Activated CD4-positive, alpha-beta T cell treated with anti-CD3 and anti-CD28 coated beads for 36 hours (primary cell): ENCODE measurements at regions not wholly inside any gene's neighbourhood (a gene's known extent, or its start where the extent isn't known, plus 50 kb on each side); places are given as distances from the start of the nearest gene placed in this dataset.

Experiments used
- ATAC-seq: fragments of 200-7000 bp; cut with Tn5 transposase; one replicate; pipeline ENCODE4 v1.10.0; 2021; ENCODE audit warnings: mild to moderate bottlenecking, moderate library complexity
- CTCF ChIA-PET: fragments of 350-600 bp; sonication (Branson Sonifier 250); formaldehyde crosslinking; loops from one replicate; lab custom pipeline; 2021; ENCODE audit warnings: antibody characterized with exemption; lab: Charles Lee
- POLR2A ChIA-PET: fragments of 350-600 bp; sonication (Branson Sonifier 250); formaldehyde crosslinking; loops from one replicate; lab custom pipeline; 2021; ENCODE audit warnings: antibody characterized with exemption, inconsistent platforms; lab: Charles Lee
- DNase-seq: peaks from one replicate; pipeline ENCODE4 v3.0.0-alpha.2; 2020
- H3K27ac Mint-ChIP-seq: one replicate; pipeline ENCODE4 v1.8.0; 2021; ENCODE audit warnings: mixed read lengths
- H3K27me3 Mint-ChIP-seq: one replicate; pipeline ENCODE4 v1.8.0; 2021; ENCODE audit warnings: mixed read lengths
- H3K36me3 Mint-ChIP-seq: one replicate; pipeline ENCODE4 v1.8.0; 2021; ENCODE audit warnings: low read depth, mixed read lengths
- H3K4me1 Mint-ChIP-seq: one replicate; pipeline ENCODE4 v1.8.0; 2021; ENCODE audit warnings: mixed read lengths
- H3K4me3 Mint-ChIP-seq: one replicate; pipeline ENCODE4 v1.8.0; 2021; ENCODE audit warnings: mild to moderate bottlenecking, moderate library complexity, mixed read lengths
- H3K9me3 Mint-ChIP-seq: one replicate; pipeline ENCODE4 v1.8.0; 2021; ENCODE audit warnings: low read depth, mixed read lengths
- intact Hi-C, 2 experiments: fragments of 100-400 bp; cut with DNase I in 1 of 2; cut with micrococcal nuclease in 1 of 2; formaldehyde crosslinking; loops; one replicate each; pipeline versions ENCODE4 v1.14.2 to v1.15.1; 2022 to 2024; cut with DNase I, micrococcal nuclease

- Mint-ChIP-seq H3K4me3 (no peak overlapping the region), H3K4me1 (peaks cover 22% of the 10 kb centered on the region), H3K27me3 (no peaks in the 10 kb centered on the region), H3K27ac (no peak overlapping the region), H3K9me3 (peaks cover 3% of the 10 kb centered on the region), H3K36me3 (no peaks in the 10 kb centered on the region)
- DNase-seq (no peak), ATAC-seq (no peak)
- intact Hi-C loops, result no loop called here
- CTCF ChIA-PET, result interaction anchor here (0.8 to 1.5 kb wide), 2 partner anchors 8 to 303 kb away, joined by 3 to 5 read pairs; no protein-coding TSS in a partner anchor
- POLR2A ChIA-PET, result no interaction called here
Measured at GRCh38 chr13:40379196-40379595, 287.2 kb downstream of the FOXO1 start.

GRCh38 chr13:40379794-40380578 is 286.5 kb downstream of the FOXO1 start:
- H3K36me3 Mint-ChIP-seq, result no peaks in the 10 kb centered on the region
- H3K27ac Mint-ChIP-seq, result no peak overlapping the region
- DNase-seq (no peak), ATAC-seq (no peak)
- POLR2A ChIA-PET, result no interaction called here
- intact Hi-C loops, result no loop called here
- H3K9me3 Mint-ChIP-seq, result peaks cover 3% of the 10 kb centered on the region
- no peaks in the 10 kb centered on the region for H3K27me3 Mint-ChIP-seq
- no peak overlapping the region for H3K4me3 Mint-ChIP-seq
- CTCF ChIA-PET, result interaction anchor here (0.8 to 1.5 kb wide), 2 partner anchors 9 to 303 kb away, joined by 3 to 5 read pairs; no protein-coding TSS in a partner anchor
- peaks cover 25% of the 10 kb centered on the region for H3K4me1 Mint-ChIP-seq

GRCh38 chr13:40381935-40382764 is 284.3 kb downstream of the FOXO1 start:
- POLR2A ChIA-PET, result no interaction called here
- Mint-ChIP-seq H3K36me3 (no peaks in the 10 kb centered on the region), H3K27ac (no peak overlapping the region), H3K4me3 (no peak overlapping the region), H3K9me3 (peaks cover 3% of the 10 kb centered on the region), H3K4me1 (peaks cover 34% of the 10 kb centered on the region), H3K27me3 (no peaks in the 10 kb centered on the region)
- CTCF ChIA-PET, result no interaction called here
- ATAC-seq (no peak), DNase-seq (no peak)
- intact Hi-C loops, result no loop called here

GRCh38 chr13:40383132-40383531 is 283.3 kb downstream of the FOXO1 start:
- H3K4me3 Mint-ChIP-seq, result no peak overlapping the region
- ChIA-PET POLR2A (no interaction called here), CTCF (interaction anchor here (0.6 to 1.0 kb wide), 3 partner anchors 37 to 223 kb away, joined by 3 read pairs; no protein-coding TSS in a partner anchor)

GRCh38 chr13:40383885-40384284 is 282.6 kb downstream of the FOXO1 start:
- H3K27me3 Mint-ChIP-seq, result no peaks in the 10 kb centered on the region
- H3K36me3 Mint-ChIP-seq, result peaks cover 7% of the 10 kb centered on the region
- DNase-seq (no peak), ATAC-seq (no peak)
- intact Hi-C loops, result no loop called here
- ChIA-PET CTCF (interaction anchor here (0.7 to 1.0 kb wide), 2 partner anchors 38 to 114 kb away, joined by 3 read pairs; no protein-coding TSS in a partner anchor), POLR2A (no interaction called here)
- H3K4me1 Mint-ChIP-seq, result peaks cover 34% of the 10 kb centered on the region
- peaks cover 5% of the 10 kb centered on the region for H3K9me3 Mint-ChIP-seq
- no peak overlapping the region for H3K27ac Mint-ChIP-seq
- H3K4me3 Mint-ChIP-seq, result no peak overlapping the region

More at GRCh38 chr13:40383132-40383531, 283.3 kb downstream of the FOXO1 start:
- Mint-ChIP-seq H3K27ac (no peak overlapping the region), H3K36me3 (peaks cover 5% of the 10 kb centered on the region), H3K4me1 (peaks cover 33% of the 10 kb centered on the region), H3K27me3 (no peaks in the 10 kb centered on the region), H3K9me3 (peaks cover 8% of the 10 kb centered on the region)
- DNase-seq (no peak), ATAC-seq (no peak)
- intact Hi-C loops, result no loop called here

GRCh38 chr13:40384976-40385857 is 281.2 kb downstream of the FOXO1 start:
- DNase-seq (no peak), ATAC-seq (no peak)
- Mint-ChIP-seq H3K36me3 (peaks cover 7% of the 10 kb centered on the region), H3K27me3 (no peaks in the 10 kb centered on the region), H3K9me3 (peaks cover 5% of the 10 kb centered on the region), H3K4me3 (no peak overlapping the region), H3K27ac (no peak overlapping the region), H3K4me1 (peaks cover 38% of the 10 kb centered on the region)
- POLR2A ChIA-PET, result no interaction called here
- CTCF ChIA-PET, result interaction anchor here (0.7 kb wide), 1 partner anchor 123 kb away, joined by 3 read pairs; no protein-coding TSS in a partner anchor
- intact Hi-C loops, result loop anchor here (5.0 kb wide), 4 partner anchors 52 to 392 kb away; no protein-coding TSS in a partner anchor

GRCh38 chr13:40385858-40386180 is 280.6 kb downstream of the FOXO1 start:
- intact Hi-C loops, result loop anchor here (5.0 kb wide), 4 partner anchors 51 to 391 kb away; no protein-coding TSS in a partner anchor
- H3K36me3 Mint-ChIP-seq, result peaks cover 7% of the 10 kb centered on the region

GRCh38 chr13:40386586-40386985 is 279.9 kb downstream of the FOXO1 start:
- ChIA-PET POLR2A (no interaction called here), CTCF (interaction anchor here (0.8 to 1.5 kb wide), 2 partner anchors 177 to 296 kb away, joined by 4 to 6 read pairs; no protein-coding TSS in a partner anchor)
- Mint-ChIP-seq H3K36me3 (peaks cover 7% of the 10 kb centered on the region), H3K27ac (peak overlapping the region; percentile 0), H3K4me1 (peaks cover 44% of the 10 kb centered on the region), H3K27me3 (no peaks in the 10 kb centered on the region), H3K4me3 (no peak overlapping the region), H3K9me3 (peaks cover 5% of the 10 kb centered on the region)
- no peak for ATAC-seq
- no peak for DNase-seq
- intact Hi-C loops, result loop anchor here (5.0 kb wide), 4 partner anchors 51 to 391 kb away; no protein-coding TSS in a partner anchor

More at GRCh38 chr13:40385858-40386180, 280.6 kb downstream of the FOXO1 start:
- no peak overlapping the region for H3K27ac Mint-ChIP-seq
- DNase-seq (no peak), ATAC-seq (no peak)
- H3K27me3 Mint-ChIP-seq, result no peaks in the 10 kb centered on the region
- H3K4me1 Mint-ChIP-seq, result peaks cover 42% of the 10 kb centered on the region
- ChIA-PET CTCF (no interaction called here), POLR2A (no interaction called here)
- peaks cover 5% of the 10 kb centered on the region for H3K9me3 Mint-ChIP-seq
- H3K4me3 Mint-ChIP-seq, result no peak overlapping the region

- H3K4me3 Mint-ChIP-seq, result peak overlapping the region; percentile 51
- H3K4me1 Mint-ChIP-seq, result peaks cover 44% of the 10 kb centered on the region
- H3K27ac Mint-ChIP-seq, result peak overlapping the region; percentile 91
- ATAC-seq, result no peak
- CTCF ChIA-PET, result no interaction called here
- intact Hi-C loops, result loop anchor here (2.0 to 5.0 kb wide), 9 partner anchors 50 to 390 kb away; no protein-coding TSS in a partner anchor
- no peaks in the 10 kb centered on the region for H3K27me3 Mint-ChIP-seq
- H3K36me3 Mint-ChIP-seq, result peaks cover 7% of the 10 kb centered on the region
- H3K9me3 Mint-ChIP-seq, result peaks cover 5% of the 10 kb centered on the region
- DNase-seq, result no peak
- POLR2A ChIA-PET, result no interaction called here
Measured at GRCh38 chr13:40387775-40388174, 278.7 kb downstream of the FOXO1 start.

GRCh38 chr13:40388617-40389016 is 277.8 kb downstream of the FOXO1 start:
- DNase-seq, result peak; percentile 89
- intact Hi-C loops, result loop anchor here (1.0 to 5.0 kb wide), 10 partner anchors 49 to 389 kb away; no protein-coding TSS in a partner anchor
- Mint-ChIP-seq H3K27ac (peak overlapping the region; percentile 95), H3K27me3 (no peaks in the 10 kb centered on the region), H3K4me1 (peaks cover 44% of the 10 kb centered on the region), H3K36me3 (peaks cover 7% of the 10 kb centered on the region), H3K9me3 (peaks cover 5% of the 10 kb centered on the region), H3K4me3 (peak overlapping the region; percentile 71)
- peak; percentile 98 for ATAC-seq
- CTCF ChIA-PET, result interaction anchor here (1.0 to 1.2 kb wide), 2 partner anchors 12 to 44 kb away, joined by 3 to 5 read pairs; no protein-coding TSS in a partner anchor
- POLR2A ChIA-PET, result no interaction called here
